Endothelial cell of umbilical vein (primary cell): ENCODE measurements at regions not wholly inside any gene's neighbourhood (a gene's known extent, or its start where the extent isn't known, plus 50 kb on each side); places are given as distances from the start of the nearest gene placed in this dataset.

Source experiments
- BruUV-seq: library from RNA; stranded (reverse); fragments of 400-500 nt; replicated peaks from 2 replicates; lab custom pipeline; 2021; lab: Mats Ljungman, UMichigan
- CTCF ChIA-PET: fragments of 300-600, 350-600 bp; sonication (Branson Sonifier 250); formaldehyde crosslinking; loops from one replicate; lab custom pipeline; 2021; ENCODE audit warnings: antibody characterized with exemption, inconsistent platforms; lab: Charles Lee
- POLR2A ChIA-PET: fragments of 300-600, 350-600 bp; sonication (Branson Sonifier 250); formaldehyde crosslinking; loops from one replicate; lab custom pipeline; 2021; ENCODE audit warnings: antibody characterized with exemption, inconsistent platforms; lab: Charles Lee
- DNase-seq: peaks from one replicate; pipeline ENCODE4 v3.0.0-alpha.2; 2011; ENCODE audit warnings: low read depth, low spot score
- FAIRE-seq: peaks from 2 replicates; lab custom pipeline; 2011; peaks lifted over from hg19 to GRCh38; lab: Jason Lieb, UNC
- H2AFZ ChIP-seq: 2 replicates; pipeline ENCODE4 v1.6.0; 2012; ENCODE audit warnings: low read depth, low read length, control low read depth, inconsistent platforms
- H3K27ac ChIP-seq: 2 replicates; pipeline ENCODE4 v1.5.1; 2011; ENCODE audit warnings: low read depth, mild to moderate bottlenecking, control low read depth, low read length, moderate library complexity; ENCODE audit not compliant: insufficient read depth
- H3K27me3 ChIP-seq, 2 experiments: 2 replicates each; pipeline versions ENCODE4 v1.6.0 to v1.6.1; 2011; ENCODE audit warnings: low read length in 2 of 2, mixed read lengths in 1 of 2; ENCODE audit not compliant: control insufficient read depth in 2 of 2, insufficient read depth in 2 of 2
- H3K36me3 ChIP-seq, 2 experiments: 2 replicates in 1 of 2; 3 replicates in 1 of 2; pipeline ENCODE4 v1.5.1; 2011; ENCODE audit warnings: low read length in 2 of 2, mild to moderate bottlenecking in 1 of 2, moderate library complexity in 1 of 2; ENCODE audit not compliant: control insufficient read depth in 2 of 2, insufficient read depth in 2 of 2; ENCODE audit errors: extremely low read depth in 1 of 2
- H3K4me1 ChIP-seq: 3 replicates; pipeline ENCODE4 v1.5.1; 2011; ENCODE audit warnings: mild to moderate bottlenecking, low read length; ENCODE audit not compliant: control insufficient read depth, insufficient read depth; ENCODE audit errors: extremely low read depth
- H3K4me2 ChIP-seq: 2 replicates; pipeline ENCODE4 v1.6.1; 2011; ENCODE audit warnings: low read length, control low read depth, mixed read lengths; ENCODE audit not compliant: insufficient read depth
- H3K4me3 ChIP-seq, 3 experiments: fragments of 200-600 bp in 1 of 3; sonication (generic), shearing (Covaris generic) in 1 of 3; replicated peaks in 1 of 3; 2 replicates each; pipeline ENCODE4 v1.5.1; 2011 to 2016; ENCODE audit warnings: control low read depth in 3 of 3, low read length in 3 of 3, mild to moderate bottlenecking in 2 of 3, inconsistent platforms in 1 of 3, low read depth in 1 of 3, moderate library complexity in 1 of 3; ENCODE audit not compliant: insufficient read depth in 1 of 3
- H3K79me2 ChIP-seq: 2 replicates; pipeline ENCODE4 v1.6.0; 2012; ENCODE audit warnings: low read length, inconsistent platforms; ENCODE audit not compliant: control insufficient read depth, insufficient read depth
- H3K9ac ChIP-seq: replicated peaks from 2 replicates; pipeline ENCODE3; 2011; ENCODE audit warnings: low read length, control low read depth; ENCODE audit not compliant: insufficient read depth; ENCODE audit errors: extremely low read depth
- H3K9me1 ChIP-seq: replicated peaks from 3 replicates; pipeline ENCODE4 v1.6.0; 2011; ENCODE audit warnings: mild to moderate bottlenecking, low read length; ENCODE audit not compliant: control insufficient read depth, insufficient read depth; ENCODE audit errors: extremely low read depth
- H3K9me3 ChIP-seq: replicated peaks from 2 replicates; pipeline ENCODE4 v1.5.1; 2012; ENCODE audit warnings: low read length, inconsistent platforms; ENCODE audit not compliant: control insufficient read depth, insufficient read depth
- H4K20me1 ChIP-seq: replicated peaks from 2 replicates; pipeline ENCODE3; 2011; ENCODE audit warnings: mild to moderate bottlenecking, low read length; ENCODE audit not compliant: control insufficient read depth, insufficient read depth; ENCODE audit errors: extremely low read depth
- CTCF ChIP-seq, 2 donors: IDR thresholded peaks; 1 replicate in 1 of 2; 2 replicates in 1 of 2; pipeline ENCODE4 v1.5.1; 2011; ENCODE audit warnings: low read length in 2 of 2, mild to moderate bottlenecking in 2 of 2, moderate library complexity in 2 of 2, control low read depth in 1 of 2, inconsistent platforms in 1 of 2, low read depth in 1 of 2; ENCODE audit not compliant: insufficient read depth in 1 of 2; ENCODE audit errors: extremely low read depth in 1 of 2
- EZH2 ChIP-seq: IDR thresholded peaks from 2 replicates; pipeline ENCODE4 v1.6.1; 2012; ENCODE audit warnings: borderline replicate concordance, low read depth, mild to moderate bottlenecking, moderate library complexity, low read length, inconsistent platforms; ENCODE audit not compliant: severe bottlenecking
- FOS ChIP-seq: IDR thresholded peaks from 2 replicates; pipeline ENCODE4 v1.6.1; 2011; ENCODE audit warnings: mild to moderate bottlenecking, low read length, moderate library complexity, borderline replicate concordance; ENCODE audit not compliant: insufficient read depth
- GATA2 ChIP-seq: IDR thresholded peaks from 2 replicates; pipeline ENCODE4 v1.7.0; 2011; ENCODE audit warnings: low read depth, mild to moderate bottlenecking, moderate library complexity, mixed read lengths, low read length; ENCODE audit not compliant: insufficient read length, insufficient read depth
- JUN ChIP-seq: IDR thresholded peaks from 2 replicates; pipeline ENCODE4 v1.6.1; 2011; ENCODE audit warnings: borderline replicate concordance, low read depth; ENCODE audit not compliant: insufficient read length, insufficient read depth
- MAX ChIP-seq: IDR thresholded peaks from 2 replicates; pipeline ENCODE4 v1.6.1; 2011; ENCODE audit not compliant: insufficient read depth, insufficient read length
- MYC ChIP-seq: IDR thresholded peaks from one replicate; pipeline ENCODE4 v1.6.1; 2011; ENCODE audit warnings: mild to moderate bottlenecking, low read depth, low read length
- POLR2A ChIP-seq: IDR thresholded peaks from 2 replicates; pipeline ENCODE4 v1.6.1; 2012; ENCODE audit warnings: low read depth, mild to moderate bottlenecking, control low read depth, low read length
- POLR2AphosphoS5 ChIP-seq: IDR thresholded peaks from 2 replicates; pipeline ENCODE4 v1.6.1; 2012; ENCODE audit warnings: low read depth, mild to moderate bottlenecking, control low read depth, low read length, moderate library complexity; ENCODE audit not compliant: insufficient read depth
- dilution Hi-C: fragments of 300-500 bp; cut with MboI; formaldehyde crosslinking; loops from one replicate; pipeline ENCODE4 v1.15.0; 2019; ENCODE audit warnings: low sequenced_read_pairs; ENCODE audit not compliant: extremely low pct_ligation_motif_present
- intact Hi-C: fragments of 100-400 bp; cut with micrococcal nuclease; formaldehyde crosslinking; loops from one replicate; pipeline ENCODE4 v1.10.0; 2022

- H4K20me1 ChIP-seq = no peaks in the 10 kb centered on the region
- ChIA-PET POLR2A (no interaction called here), CTCF (no interaction called here)
- no peak overlapping the region for H3K9ac ChIP-seq
- H3K27me3 ChIP-seq = no peaks in the 10 kb centered on the region
- H3K9me1 ChIP-seq = no peaks in the 10 kb centered on the region
- no peak overlapping the region for H3K4me2 ChIP-seq
- H3K4me1 ChIP-seq = no peaks in the 10 kb centered on the region
- TF ChIP-seq GATA2 (no peak), POLR2AphosphoS5 (no peak), MYC (no peak), EZH2 (no peak), CTCF (IDR thresholded peaks at IDR 0.05; ENCODE audit: extremely low read depth in 1 of 2, insufficient read depth in 1 of 2, low read depth in 1 of 2, low read length in 2 of 2) (no peak), FOS (no peak), POLR2A (no peak), JUN (no peak), MAX (no peak)
- H3K4me3 ChIP-seq = no peak overlapping the region
- H2AFZ ChIP-seq = no peak overlapping the region
- FAIRE-seq (no peak), DNase-seq (no peak)
- no peak overlapping the region for H3K27ac ChIP-seq
- no TSS peak for BruUV-seq
- no peaks in the 10 kb centered on the region for H3K9me3 ChIP-seq
- H3K36me3 ChIP-seq = no peaks in the 10 kb centered on the region
- H3K79me2 ChIP-seq = no peaks in the 10 kb centered on the region
- intact Hi-C loops (no loop called here), dilution Hi-C loops (no loop called here)
Observed at GRCh38 chr3:17909714-17910113, 167.3 kb upstream of the TBC1D5 start.
